ENCODE measurements at regions not wholly inside any gene's neighbourhood (a gene's known extent, or its start where the extent isn't known, plus 50 kb on each side); places are given as distances from the start of the nearest gene placed in this dataset.

DNA sequence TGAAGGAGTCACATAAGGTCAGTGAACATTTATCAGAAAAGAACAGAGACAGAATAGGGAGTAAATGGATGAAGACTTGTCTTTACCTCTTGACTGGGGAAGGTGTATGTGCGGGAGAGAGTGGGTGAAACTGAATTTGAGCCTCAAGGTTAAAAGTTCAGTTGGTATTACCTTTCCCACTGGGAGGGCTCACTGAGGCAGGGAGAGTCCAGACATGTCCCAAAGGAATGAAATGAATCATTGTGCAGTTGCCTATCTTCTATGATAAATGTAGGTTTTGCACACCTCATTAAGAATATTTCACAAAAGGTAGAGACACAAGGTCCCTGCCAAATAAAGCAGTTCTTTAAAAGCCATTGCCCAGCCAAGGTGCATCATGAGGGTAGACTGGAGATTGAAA, 105.2 kb downstream of the KCNA5 start:
- intact Hi-C loops (cut with DNase I, micrococcal nuclease) = no loop called here
- ATAC-seq = no peak

DNA sequence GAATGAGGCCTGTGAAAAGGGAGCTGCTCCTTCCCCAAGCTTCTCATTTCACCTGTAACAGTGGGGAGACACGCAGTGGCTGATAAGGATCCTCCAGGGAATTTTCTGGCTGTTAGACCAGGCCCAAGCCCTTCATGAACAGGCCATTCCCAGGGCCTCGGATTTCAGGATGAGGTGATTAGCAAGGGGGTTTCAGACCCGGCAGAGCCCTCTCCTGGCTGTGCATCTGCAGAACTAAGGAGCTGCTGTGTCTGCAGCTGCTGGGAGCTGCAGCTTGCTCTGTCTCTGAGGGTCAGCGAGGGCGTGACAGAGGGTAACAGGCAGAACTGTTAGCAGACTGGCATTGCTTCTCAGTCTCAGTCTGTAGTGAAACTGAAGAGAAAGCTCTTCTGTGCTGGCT, 110.4 kb downstream of the KCNA5 start:
- Histone ChIP-seq H3K9me3 (no peaks in the 10 kb centered on the region), H3K4me1 (ENCODE audit: low read depth) (no peaks in the 10 kb centered on the region), H3K4me3 (no peak overlapping the region), H3K36me3 (ENCODE audit: low read depth) (no peaks in the 10 kb centered on the region)
- intact Hi-C loops (cut with DNase I, micrococcal nuclease) = no loop called here
- no peak for DNase-seq
- no peak for ATAC-seq
- TF ChIP-seq, protein P1, sequence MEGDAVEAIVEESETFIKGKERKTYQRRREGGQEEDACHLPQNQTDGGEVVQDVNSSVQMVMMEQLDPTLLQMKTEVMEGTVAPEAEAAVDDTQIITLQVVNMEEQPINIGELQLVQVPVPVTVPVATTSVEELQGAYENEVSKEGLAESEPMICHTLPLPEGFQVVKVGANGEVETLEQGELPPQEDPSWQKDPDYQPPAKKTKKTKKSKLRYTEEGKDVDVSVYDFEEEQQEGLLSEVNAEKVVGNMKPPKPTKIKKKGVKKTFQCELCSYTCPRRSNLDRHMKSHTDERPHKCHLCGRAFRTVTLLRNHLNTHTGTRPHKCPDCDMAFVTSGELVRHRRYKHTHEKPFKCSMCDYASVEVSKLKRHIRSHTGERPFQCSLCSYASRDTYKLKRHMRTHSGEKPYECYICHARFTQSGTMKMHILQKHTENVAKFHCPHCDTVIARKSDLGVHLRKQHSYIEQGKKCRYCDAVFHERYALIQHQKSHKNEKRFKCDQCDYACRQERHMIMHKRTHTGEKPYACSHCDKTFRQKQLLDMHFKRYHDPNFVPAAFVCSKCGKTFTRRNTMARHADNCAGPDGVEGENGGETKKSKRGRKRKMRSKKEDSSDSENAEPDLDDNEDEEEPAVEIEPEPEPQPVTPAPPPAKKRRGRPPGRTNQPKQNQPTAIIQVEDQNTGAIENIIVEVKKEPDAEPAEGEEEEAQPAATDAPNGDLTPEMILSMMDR (IDR thresholded peaks at IDR 0.05) = no peak

More for the DNA sequence above, 105.2 kb downstream of the KCNA5 start:
- no peaks in the 10 kb centered on the region for H3K4me1 ChIP-seq (ENCODE audit: low read depth)
- TF ChIP-seq, protein P1 (IDR thresholded peaks at IDR 0.05) = no peak
- no peak overlapping the region for H3K4me3 ChIP-seq
- DNase-seq = no peak
- H3K9me3 ChIP-seq = no peaks in the 10 kb centered on the region
- no peaks in the 10 kb centered on the region for H3K36me3 ChIP-seq (ENCODE audit: low read depth)

DNA sequence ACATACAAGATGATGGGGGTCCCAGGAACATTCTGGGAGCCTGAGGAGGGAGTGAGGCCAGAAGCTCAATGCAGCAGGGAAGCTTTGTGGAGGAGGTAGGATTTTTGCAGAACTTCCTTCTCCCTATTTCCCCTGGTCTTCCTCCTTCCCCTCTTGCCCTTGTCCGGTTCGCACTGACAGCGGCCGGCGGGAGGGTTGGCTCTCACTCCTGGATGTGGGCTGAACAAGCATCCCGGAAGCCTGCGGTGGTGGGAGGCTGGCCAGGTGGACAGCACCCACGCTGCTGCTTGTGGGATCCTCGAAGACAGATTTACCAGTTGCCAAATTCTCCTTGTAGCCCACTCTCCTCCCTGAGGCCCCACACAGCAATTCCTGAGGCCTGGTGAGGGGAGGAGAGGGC, 112.2 kb downstream of the KCNA5 start:
- ATAC-seq (no peak), DNase-seq (no peak)
- no peaks in the 10 kb centered on the region for H3K9me3 ChIP-seq
- no peak overlapping the region for H3K4me3 ChIP-seq
- H3K36me3 ChIP-seq (ENCODE audit: low read depth) = no peaks in the 10 kb centered on the region
- TF ChIP-seq, protein P1 (IDR thresholded peaks at IDR 0.05) = no peak
- H3K4me1 ChIP-seq (ENCODE audit: low read depth) = no peaks in the 10 kb centered on the region
- intact Hi-C loops (cut with DNase I, micrococcal nuclease) = no loop called here

- intact Hi-C loops (cut with DNase I, micrococcal nuclease) = no loop called here
- Histone ChIP-seq H3K4me1 (ENCODE audit: low read depth) (no peaks in the 10 kb centered on the region), H3K36me3 (ENCODE audit: low read depth) (no peaks in the 10 kb centered on the region), H3K9me3 (no peaks in the 10 kb centered on the region), H3K4me3 (no peak overlapping the region)
- ATAC-seq (no peak), DNase-seq (no peak)
- TF ChIP-seq, protein P1 (IDR thresholded peaks at IDR 0.05) = no peak
Measured at GRCh38 chr12:5160827-5161226, 117.1 kb downstream of the KCNA5 start.

- H3K36me3 ChIP-seq (ENCODE audit: low read depth) = no peaks in the 10 kb centered on the region
- H3K4me3 ChIP-seq = no peak overlapping the region
- intact Hi-C loops (cut with DNase I, micrococcal nuclease) = no loop called here
- ATAC-seq (no peak), DNase-seq (no peak)
- H3K9me3 ChIP-seq = no peaks in the 10 kb centered on the region
- H3K4me1 ChIP-seq (ENCODE audit: low read depth) = no peaks in the 10 kb centered on the region
- TF ChIP-seq, protein P1 (IDR thresholded peaks at IDR 0.05) = no peak
Measured at GRCh38 chr12:5163661-5164060, 120.0 kb downstream of the KCNA5 start.

DNA sequence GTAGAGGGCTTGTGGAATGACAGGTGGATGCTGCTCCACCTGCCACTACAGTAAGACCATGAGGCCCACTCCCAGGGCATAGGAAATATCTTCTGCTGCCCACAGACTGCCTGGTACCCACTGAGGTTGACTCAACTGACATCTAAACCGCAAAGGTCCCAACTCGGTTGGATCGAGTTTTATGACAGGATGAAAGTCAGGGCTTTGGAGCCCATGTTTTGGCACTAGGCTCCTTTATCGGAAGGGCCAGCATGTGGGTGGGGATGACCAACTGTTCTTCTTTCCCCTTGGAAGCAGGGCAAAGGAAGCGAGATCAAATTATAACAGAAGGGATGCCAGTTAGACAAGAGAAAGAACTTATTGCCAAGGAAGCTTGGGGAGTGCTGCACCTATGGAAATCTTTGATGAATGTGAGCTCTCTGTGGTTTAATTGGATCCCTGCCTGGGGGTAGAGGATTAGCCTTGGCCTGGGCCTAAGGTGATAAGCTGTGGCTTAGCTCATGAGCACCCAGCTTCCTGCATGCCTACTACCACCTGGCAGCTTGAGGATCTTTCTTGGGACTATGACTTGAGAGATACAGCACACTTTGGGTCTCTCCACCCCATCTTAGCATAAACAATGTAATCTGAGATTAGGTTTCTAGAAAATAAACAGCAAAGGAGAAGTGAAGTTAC, 121.8 kb downstream of the KCNA5 start:
- no peaks in the 10 kb centered on the region for H3K36me3 ChIP-seq (ENCODE audit: low read depth)
- H3K9me3 ChIP-seq = no peaks in the 10 kb centered on the region
- no peak for DNase-seq
- no peak overlapping the region for H3K4me3 ChIP-seq
- H3K4me1 ChIP-seq (ENCODE audit: low read depth) = no peaks in the 10 kb centered on the region
- no peak for ATAC-seq
- intact Hi-C loops (cut with DNase I, micrococcal nuclease) = no loop called here
- TF ChIP-seq, protein P1 (IDR thresholded peaks at IDR 0.05) = no peak

Measured in mucosa of descending colon (tissue), 3 donors.